B cell (primary cell): ENCODE measurements at regions not wholly inside any gene's neighbourhood (a gene's known extent, or its start where the extent isn't known, plus 50 kb on each side); places are given as distances from the start of the nearest gene placed in this dataset.

Experiments used
- ATAC-seq: fragments of 200-7000 bp; cut with Tn5 transposase; one replicate; pipeline ENCODE4 v1.10.0; 2021; ENCODE audit warnings: low read depth, mild to moderate bottlenecking, moderate number of reproducible peaks, moderate library complexity
- CTCF ChIA-PET: fragments of 350-600 bp; sonication (Branson Sonifier 250); formaldehyde crosslinking; loops from one replicate; lab custom pipeline; 2021; ENCODE audit warnings: antibody characterized with exemption, inconsistent platforms; lab: Charles Lee
- POLR2A ChIA-PET: fragments of 350-600 bp; sonication (Branson Sonifier 250); formaldehyde crosslinking; loops from one replicate; lab custom pipeline; 2021; ENCODE audit warnings: antibody characterized with exemption; lab: Charles Lee
- DNase-seq: peaks from one replicate; pipeline ENCODE4 v3.0.0; 2013
- H2AFZ ChIP-seq: 2 replicates; pipeline ENCODE4 v1.6.1; 2012; ENCODE audit warnings: mild to moderate bottlenecking, low read depth, low read length; ENCODE audit not compliant: insufficient read depth, poor library complexity, severe bottlenecking
- H3K27ac ChIP-seq, 2 donors: 1 replicate in 1 of 2; 2 replicates in 1 of 2; pipeline ENCODE4 v1.5.1; 2012 to 2013; ENCODE audit warnings: low read length in 2 of 2, mild to moderate bottlenecking in 2 of 2, moderate library complexity in 1 of 2
- H3K27me3 ChIP-seq, 4 experiments: fragments of 200-600 bp in 1 of 4; sonication (generic) in 1 of 4; replicated peaks in 1 of 4; 1 replicate in 2 of 4; 2 replicates in 2 of 4; pipeline versions ENCODE4 v1.6.1 to v1.7.0; 2013 to 2016; ENCODE audit warnings: low read length in 3 of 4, mild to moderate bottlenecking in 2 of 4, mixed read lengths in 1 of 4, moderate library complexity in 1 of 4; ENCODE audit not compliant: insufficient read depth in 4 of 4, control insufficient read depth in 3 of 4; ENCODE audit errors: control extremely low read depth in 1 of 4
- H3K36me3 ChIP-seq, 2 experiments: replicated peaks in 1 of 2; 1 replicate in 1 of 2; 2 replicates in 1 of 2; pipeline versions ENCODE4 v1.6.1 to v1.7.1; 2013; ENCODE audit warnings: low read length in 1 of 2; ENCODE audit not compliant: insufficient read depth in 2 of 2, control insufficient read depth in 1 of 2; ENCODE audit errors: control extremely low read depth in 1 of 2, extremely low read depth in 1 of 2
- H3K4me1 ChIP-seq, 2 donors: fragments of 200-600 bp in 1 of 2; sonication (generic) in 1 of 2; 1 replicate in 1 of 2; 2 replicates in 1 of 2; pipeline versions ENCODE4 v1.5.1 to v1.6.1; 2013 to 2017; ENCODE audit warnings: low read length in 2 of 2; ENCODE audit not compliant: control insufficient read depth in 2 of 2, insufficient read depth in 2 of 2
- H3K4me2 ChIP-seq: replicated peaks from 2 replicates; pipeline ENCODE3; 2012; ENCODE audit warnings: mild to moderate bottlenecking, low read depth, low read length; ENCODE audit not compliant: poor library complexity, severe bottlenecking
- H3K4me3 ChIP-seq, 5 experiments: fragments of 200-600 bp in 1 of 5; sonication (generic) in 1 of 5; 1 replicate in 3 of 5; 2 replicates in 2 of 5; pipeline versions ENCODE4 v1.5.1 to v1.7.0; 2011 to 2016; ENCODE audit warnings: low read length in 4 of 5, mild to moderate bottlenecking in 4 of 5, low read depth in 2 of 5, control low read depth in 1 of 5, moderate library complexity in 1 of 5; ENCODE audit not compliant: insufficient read depth in 1 of 5; ENCODE audit errors: control extremely low read depth in 1 of 5, extremely low read depth in 1 of 5
- H3K79me2 ChIP-seq: fragments of 200-600 bp; sonication (generic); one replicate; pipeline ENCODE4 v1.6.0; 2016; ENCODE audit warnings: low read length; ENCODE audit not compliant: control insufficient read depth, insufficient read depth
- H3K9ac ChIP-seq: fragments of 200-600 bp; sonication (generic); 2 replicates; pipeline ENCODE4 v1.6.1; 2017; ENCODE audit warnings: mild to moderate bottlenecking, low read length, moderate library complexity
- H3K9me3 ChIP-seq, 3 donors: one replicate each; pipeline versions ENCODE4 v1.6.1 to v1.7.1; 2013; ENCODE audit warnings: low read length in 2 of 3; ENCODE audit not compliant: control insufficient read depth in 2 of 3, insufficient read depth in 1 of 3; ENCODE audit errors: control extremely low read depth in 1 of 3
- H4K20me1 ChIP-seq: 2 replicates; pipeline ENCODE4 v1.6.0; 2012; ENCODE audit warnings: mild to moderate bottlenecking, low read length; ENCODE audit not compliant: insufficient read depth, control insufficient read depth, poor library complexity, severe bottlenecking
- H3K27ac Mint-ChIP-seq: one replicate; pipeline ENCODE4 v1.8.0; 2021; ENCODE audit warnings: mixed read lengths
- H3K27me3 Mint-ChIP-seq: one replicate; pipeline ENCODE4 v1.8.0; 2021; ENCODE audit warnings: mixed read lengths
- H3K4me1 Mint-ChIP-seq: one replicate; pipeline ENCODE4 v1.8.0; 2021; ENCODE audit warnings: mixed read lengths
- H3K4me3 Mint-ChIP-seq: one replicate; pipeline ENCODE4 v1.8.0; 2021; ENCODE audit warnings: mixed read lengths
- H3K9me3 Mint-ChIP-seq: one replicate; pipeline ENCODE4 v1.8.0; 2022; ENCODE audit warnings: mixed read lengths; ENCODE audit not compliant: insufficient read depth
- CTCF ChIP-seq: fragments of 200-600 bp; IDR thresholded peaks from one replicate; pipeline ENCODE4 v1.8.0; 2022; ENCODE audit warnings: antibody characterized with exemption, mild to moderate bottlenecking
- EZH2 ChIP-seq: IDR thresholded peaks from 2 replicates; pipeline ENCODE4 v1.6.1; 2012; ENCODE audit warnings: borderline replicate concordance, low read depth, mild to moderate bottlenecking, moderate library complexity, low read length; ENCODE audit not compliant: insufficient read depth, poor library complexity, severe bottlenecking
- WGBS: methylation state at CpG from one replicate; pipeline ENCODE4 v1.1.5; 2013; ENCODE audit warnings: missing lambda C conversion rate; ENCODE audit not compliant: insufficient coverage; 5-methylcytosine and 5-hydroxymethylcytosine counted together
- intact Hi-C: fragments of 100-400 bp; cut with micrococcal nuclease; formaldehyde crosslinking; loops from one replicate; pipeline ENCODE4 v1.10.0; 2022

- Histone ChIP-seq H4K20me1 (no peaks in the 10 kb centered on the region), H3K36me3 (no peaks in the 10 kb centered on the region), H3K4me3 (peak overlapping the region; percentile 9 to 91 (median 79)), H3K27ac (no peak overlapping the region), H3K9ac (peak overlapping the region; percentile 93), H3K79me2 (peaks cover 38% of the 10 kb centered on the region), H3K27me3 (no peaks in the 10 kb centered on the region), H3K4me2 (peak overlapping the region; percentile 99), H3K4me1 (peaks cover 28 to 48% of the 10 kb centered on the region in 2 donors), H2AFZ (peak overlapping the region; percentile 68), H3K9me3 (no peaks in the 10 kb centered on the region)
- Mint-ChIP-seq H3K27me3 (no peaks in the 10 kb centered on the region), H3K27ac (peak overlapping the region; percentile 32), H3K4me3 (peak overlapping the region; percentile 74), H3K9me3 (no peaks in the 10 kb centered on the region), H3K4me1 (peaks cover 36% of the 10 kb centered on the region)
- DNase-seq = peak; percentile 74
- intact Hi-C loops = loop anchor here (5.0 kb wide), 1 partner anchor 285 kb away; no protein-coding TSS in a partner anchor
- peak; percentile 64 for ATAC-seq
- ChIA-PET POLR2A (interaction anchor here (0.6 to 1.0 kb wide), 2 partner anchors 47 to 51 kb away, joined by 3 read pairs; no protein-coding TSS in a partner anchor), CTCF (interaction anchor here (0.6 to 1.6 kb wide), 3 partner anchors 13 to 377 kb away, joined by 3 to 4 read pairs (median 3); no protein-coding TSS in a partner anchor)
- 1% methylated on average over 60 of the region's 64 CpGs for WGBS
- TF ChIP-seq CTCF (no peak), EZH2 (no peak)
These were observed 231.9 kb downstream of the SEC14L1 start for GRCh38 chr17:77372444-77373298.
